ENCODE measurements at regions not wholly inside any gene's neighbourhood (a gene's known extent, or its start where the extent isn't known, plus 50 kb on each side); places are given as distances from the start of the nearest gene placed in this dataset.

DNA sequence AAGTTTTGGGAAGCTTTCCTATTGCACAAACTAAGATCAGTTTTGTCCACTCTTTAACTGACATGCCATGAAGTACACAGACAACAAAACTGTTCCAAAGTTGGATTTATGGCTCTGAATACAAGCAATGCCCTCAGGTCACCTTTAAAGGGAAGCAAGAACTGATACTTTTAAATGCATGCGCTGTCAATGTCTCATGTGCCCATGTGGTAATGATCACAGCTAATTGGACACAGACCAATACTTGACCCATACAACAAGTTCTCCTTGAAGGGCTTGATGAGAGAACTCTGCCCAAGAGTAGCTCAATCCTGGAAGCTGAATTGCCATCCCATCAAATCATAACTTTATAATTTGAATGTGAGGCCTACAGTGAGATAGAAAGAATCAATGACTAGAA lies 624.9 kb downstream of the ETS1 start:
- TF ChIP-seq POLR2A (IDR thresholded peaks at IDR 0.05; ENCODE audit: low read depth, low read length), result no peak
- no peak for TF ChIP-seq POLR2AphosphoS5 (IDR thresholded peaks at IDR 0.05; ENCODE audit: low read depth, low read length)
- no peak for TF ChIP-seq SPI1 (IDR thresholded peaks at IDR 0.05; ENCODE audit: low read depth, low read length)
- TF ChIP-seq POU2F2 (IDR thresholded peaks at IDR 0.05; ENCODE audit: low read depth, low read length), result no peak

Data from GM12891 (cell line).